Common myeloid progenitor, CD34-positive (primary cell): ENCODE measurements at regions not wholly inside any gene's neighbourhood (a gene's known extent, or its start where the extent isn't known, plus 50 kb on each side); places are given as distances from the start of the nearest gene placed in this dataset.

Experiments used
- CTCF ChIA-PET: fragments of 350-600 bp; sonication (Branson Sonifier 250); formaldehyde crosslinking; loops from one replicate; lab custom pipeline; 2021; ENCODE audit warnings: antibody characterized with exemption; lab: Charles Lee
- POLR2A ChIA-PET: fragments of 350-600 bp; sonication (Branson Sonifier 250); formaldehyde crosslinking; loops from one replicate; lab custom pipeline; 2021; ENCODE audit warnings: antibody characterized with exemption; lab: Charles Lee
- DNase-seq, 3 donors: peaks; one replicate each; pipeline versions ENCODE4 v3.0.0 to v3.0.0-alpha.2; 2013
- H3K27ac ChIP-seq, 2 experiments: 1 replicate in 1 of 2; 2 replicates in 1 of 2; pipeline ENCODE4 v1.7.0; 2013; ENCODE audit warnings: inconsistent platforms in 2 of 2, low read length in 2 of 2, mild to moderate bottlenecking in 2 of 2, low read depth in 1 of 2, moderate library complexity in 1 of 2; ENCODE audit not compliant: severe bottlenecking in 2 of 2, insufficient read depth in 1 of 2, poor library complexity in 1 of 2
- H3K27me3 ChIP-seq, 5 experiments: replicated peaks in 2 of 5; 1 replicate in 3 of 5; 2 replicates in 2 of 5; pipeline versions ENCODE4 v1.6.1 to v1.7.0; 2013; ENCODE audit warnings: low read length in 4 of 5, mild to moderate bottlenecking in 2 of 5, moderate library complexity in 2 of 5, inconsistent platforms in 1 of 5; ENCODE audit not compliant: insufficient read depth in 5 of 5, control insufficient read depth in 4 of 5
- H3K36me3 ChIP-seq, 4 experiments: 1 replicate in 2 of 4; 2 replicates in 2 of 4; pipeline versions ENCODE4 v1.6.1 to v1.7.0; 2013; ENCODE audit warnings: low read length in 3 of 4, control low read depth in 1 of 4, mild to moderate bottlenecking in 1 of 4; ENCODE audit not compliant: control insufficient read depth in 4 of 4, insufficient read depth in 4 of 4
- H3K4me1 ChIP-seq, 4 experiments: 1 replicate in 3 of 4; 2 replicates in 1 of 4; pipeline versions ENCODE4 v1.6.1 to v1.7.1; 2013; ENCODE audit warnings: low read length in 3 of 4, mild to moderate bottlenecking in 3 of 4, control low read depth in 1 of 4, inconsistent platforms in 1 of 4, moderate library complexity in 1 of 4; ENCODE audit not compliant: control insufficient read depth in 4 of 4, insufficient read depth in 4 of 4; ENCODE audit errors: control extremely low read depth in 1 of 4
- H3K4me3 ChIP-seq, 7 experiments: 1 replicate in 4 of 7; 2 replicates in 3 of 7; pipeline versions ENCODE4 v1.5.1 to v1.7.0; 2013; ENCODE audit warnings: mild to moderate bottlenecking in 7 of 7, low read length in 6 of 7, moderate library complexity in 6 of 7, inconsistent platforms in 2 of 7, low read depth in 2 of 7, control low read depth in 1 of 7; ENCODE audit not compliant: insufficient read depth in 4 of 7, control insufficient read depth in 1 of 7; ENCODE audit errors: extremely low read depth in 1 of 7
- H3K9me3 ChIP-seq, 5 experiments: 1 replicate in 4 of 5; 2 replicates in 1 of 5; pipeline versions ENCODE4 v1.6.1 to v1.7.1; 2013; ENCODE audit warnings: low read length in 4 of 5, mild to moderate bottlenecking in 2 of 5, inconsistent platforms in 1 of 5, low read depth in 1 of 5, moderate library complexity in 1 of 5; ENCODE audit not compliant: control insufficient read depth in 4 of 5, insufficient read depth in 2 of 5; ENCODE audit errors: control extremely low read depth in 1 of 5
- WGBS: methylation state at CpG from one replicate; pipeline ENCODE4 v1.1.5; 2013; ENCODE audit not compliant: insufficient coverage; 5-methylcytosine and 5-hydroxymethylcytosine counted together

- WGBS = 97% methylated on average over 3 of the region's 3 CpGs
- no peak for DNase-seq
Observed at GRCh38 chr17:6343736-6344135, 91.2 kb downstream of the AIPL1 start.

GRCh38 chr17:6343191-6343590, 91.7 kb downstream of the AIPL1 start:
- POLR2A ChIA-PET = no interaction called here
- no peak overlapping the region for H3K27ac ChIP-seq

More at GRCh38 chr17:6343736-6344135, 91.2 kb downstream of the AIPL1 start:
- H3K36me3 ChIP-seq = no peaks in the 10 kb centered on the region
- H3K4me3 ChIP-seq = no peak overlapping the region
- ChIA-PET CTCF (no interaction called here), POLR2A (no interaction called here)
- H3K9me3 ChIP-seq = no peaks in the 10 kb centered on the region
- H3K27me3 ChIP-seq = peaks cover 0 to 9% (median 4%) of the 10 kb centered on the region in 5 experiments
- H3K27ac ChIP-seq = no peak overlapping the region
- H3K4me1 ChIP-seq = no peaks in the 10 kb centered on the region

GRCh38 chr17:6340708-6341107, 94.2 kb downstream of the AIPL1 start:
- POLR2A ChIA-PET = no interaction called here
- DNase-seq = no peak
- Histone ChIP-seq H3K27me3 (peaks cover 0 to 4% (median 0%) of the 10 kb centered on the region in 5 experiments), H3K4me3 (no peak overlapping the region), H3K4me1 (no peaks in the 10 kb centered on the region), H3K36me3 (no peaks in the 10 kb centered on the region), H3K9me3 (no peaks in the 10 kb centered on the region), H3K27ac (no peak overlapping the region)
- CTCF ChIA-PET = no interaction called here
- 98% methylated on average over 5 of the region's 7 CpGs for WGBS

More at GRCh38 chr17:6343191-6343590, 91.7 kb downstream of the AIPL1 start:
- no peak overlapping the region for H3K4me3 ChIP-seq
- DNase-seq = no peak
- 88% methylated on average over 2 of the region's 5 CpGs for WGBS
- H3K36me3 ChIP-seq = no peaks in the 10 kb centered on the region
- H3K4me1 ChIP-seq = no peaks in the 10 kb centered on the region
- CTCF ChIA-PET = no interaction called here
- H3K27me3 ChIP-seq = peaks cover 0 to 9% (median 4%) of the 10 kb centered on the region in 5 experiments
- H3K9me3 ChIP-seq = no peaks in the 10 kb centered on the region

- ChIA-PET CTCF (no interaction called here), POLR2A (no interaction called here)
- DNase-seq = no peak
- Histone ChIP-seq H3K4me1 (no peaks in the 10 kb centered on the region), H3K4me3 (no peak overlapping the region), H3K27ac (no peak overlapping the region), H3K9me3 (no peaks in the 10 kb centered on the region), H3K27me3 (no peaks in the 10 kb centered on the region), H3K36me3 (no peaks in the 10 kb centered on the region)
- 85% methylated on average over 3 of the region's 5 CpGs for WGBS
Observed at GRCh38 chr17:6334386-6334785, 100.5 kb downstream of the AIPL1 start.

GRCh38 chr17:6330936-6331335, 104.0 kb downstream of the AIPL1 start:
- no peak for DNase-seq
- Histone ChIP-seq H3K27ac (no peak overlapping the region), H3K4me1 (peaks cover 0 to 5% (median 2%) of the 10 kb centered on the region in 4 experiments), H3K27me3 (peaks cover 0 to 3% (median 0%) of the 10 kb centered on the region in 5 experiments), H3K36me3 (no peaks in the 10 kb centered on the region), H3K9me3 (no peaks in the 10 kb centered on the region), H3K4me3 (no peak overlapping the region)
- POLR2A ChIA-PET = no interaction called here
- CTCF ChIA-PET = interaction anchor here (1.3 kb wide), 1 partner anchor 30 kb away, joined by 3 read pairs; no protein-coding TSS in a partner anchor
- WGBS = no CpG with 5 or more reads among the region's 2 CpGs

GRCh38 chr17:6328279-6328678, 106.6 kb downstream of the AIPL1 start:
- no peak overlapping the region for H3K4me3 ChIP-seq
- CTCF ChIA-PET = no interaction called here
- DNase-seq = no peak
- H3K36me3 ChIP-seq = no peaks in the 10 kb centered on the region
- H3K9me3 ChIP-seq = no peaks in the 10 kb centered on the region
- POLR2A ChIA-PET = no interaction called here
- H3K27me3 ChIP-seq = peaks cover 0 to 4% (median 0%) of the 10 kb centered on the region in 5 experiments
- H3K4me1 ChIP-seq = peaks cover 0 to 5% (median 2%) of the 10 kb centered on the region in 4 experiments
- WGBS = 94% methylated on average over 3 of the region's 4 CpGs
- no peak overlapping the region for H3K27ac ChIP-seq

GRCh38 chr17:6327007-6327406, 107.9 kb downstream of the AIPL1 start:
- peaks cover 0 to 4% (median 0%) of the 10 kb centered on the region in 5 experiments for H3K27me3 ChIP-seq
- peaks cover 0 to 5% (median 2%) of the 10 kb centered on the region in 4 experiments for H3K4me1 ChIP-seq
- H3K4me3 ChIP-seq = no peak overlapping the region
- ChIA-PET CTCF (no interaction called here), POLR2A (no interaction called here)
- peak in 1 of 3 donors; percentile 2 for DNase-seq
- WGBS = 0% methylated on average over 3 of the region's 6 CpGs
- H3K9me3 ChIP-seq = no peaks in the 10 kb centered on the region
- no peak overlapping the region for H3K27ac ChIP-seq
- H3K36me3 ChIP-seq = no peaks in the 10 kb centered on the region
